ENCODE measurements at regions not wholly inside any gene's neighbourhood (a gene's known extent, or its start where the extent isn't known, plus 50 kb on each side); places are given as distances from the start of the nearest gene placed in this dataset.

DNA sequence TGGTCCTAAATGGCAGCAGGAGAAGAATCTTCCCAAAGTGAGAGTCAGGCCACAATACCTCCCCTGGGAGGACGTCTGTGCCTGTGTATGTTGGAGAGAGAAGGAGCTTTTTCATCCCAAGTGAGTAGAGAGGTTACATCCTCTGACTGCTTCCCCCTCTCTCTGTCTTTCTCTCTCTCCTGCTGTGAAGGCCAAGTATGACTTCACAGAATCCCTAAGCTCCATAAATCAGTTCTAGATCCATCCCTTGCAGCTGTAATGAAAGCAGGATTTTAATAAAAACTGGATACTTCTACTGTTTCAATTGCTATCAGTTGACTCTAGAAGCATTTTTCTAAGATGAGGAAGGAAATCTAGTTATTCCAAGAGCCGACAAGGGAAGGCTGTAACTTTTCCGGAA is 389.1 kb upstream of the PROK2 start:
- Histone ChIP-seq H2BK15ac (ENCODE audit: low read length) (no peak overlapping the region), H2BK20ac (ENCODE audit: low read length) (no peak overlapping the region), H3K79me2 (ENCODE audit: control insufficient read depth in 1 of 2, insufficient read depth in 2 of 2, low read length in 2 of 2) (no peaks in the 10 kb centered on the region), H3K79me1 (ENCODE audit: low read depth, low read length) (no peaks in the 10 kb centered on the region), H3K27me3 (replicated peaks in 1 of 4; ENCODE audit: control insufficient read depth in 3 of 4, extremely low read depth in 1 of 4, insufficient read depth in 3 of 4, low read length in 3 of 4) (no peaks in the 10 kb centered on the region; a peak in 1 of 7 replicates), H2AK5ac (ENCODE audit: low read depth, low read length) (no peak overlapping the region), H2AFZ (ENCODE audit: low read length) (no peak overlapping the region), H3K18ac (ENCODE audit: extremely low read depth, low read length) (no peak overlapping the region), H3K9me3 (ENCODE audit: insufficient read depth in 2 of 2, low read depth in 1 of 2, low read length in 1 of 2) (no peaks in the 10 kb centered on the region), H3K23ac (ENCODE audit: insufficient read length) (no peak overlapping the region), H4K8ac (ENCODE audit: extremely low read depth, insufficient read depth, low read length) (no peak overlapping the region), H2BK12ac (ENCODE audit: low read depth, low read length) (no peak overlapping the region), H4K91ac (replicated peaks; ENCODE audit: insufficient read length, low read length) (no peak overlapping the region), H4K5ac (ENCODE audit: insufficient read length, low read depth, low read length) (no peak overlapping the region), H2BK5ac (ENCODE audit: low read depth, low read length) (no peak overlapping the region), H3K27ac (ENCODE audit: low read depth, low read length) (no peak overlapping the region), H3K4me2 (ENCODE audit: insufficient read depth in 1 of 2, low read depth in 2 of 2, low read length in 2 of 2) (no peak overlapping the region), H3K9ac (replicated peaks in 1 of 4; ENCODE audit: extremely low read depth in 1 of 4, low read depth in 3 of 4, low read length in 3 of 4) (no peak overlapping the region), H2BK120ac (replicated peaks; ENCODE audit: low read depth, low read length) (no peak overlapping the region), H4K20me1 (replicated peaks in 1 of 2; ENCODE audit: control insufficient read depth in 1 of 2, insufficient read depth in 2 of 2, low read length in 2 of 2) (no peaks in the 10 kb centered on the region), H3K4me1 (replicated peaks in 1 of 4; ENCODE audit: control insufficient read depth in 3 of 4, insufficient read depth in 4 of 4, low read length in 3 of 4) (peaks cover 0 to 3% (median 0%) of the 10 kb centered on the region in 4 experiments; a peak in 2 of 7 replicates), H3K23me2 (ENCODE audit: low read depth, low read length) (no peaks in the 10 kb centered on the region), H3K4ac (replicated peaks; ENCODE audit: insufficient read length, low read depth, low read length) (no peak overlapping the region), H3K56ac (replicated peaks; ENCODE audit: insufficient read length, low read depth, low read length) (no peak overlapping the region), H3K36me3 (ENCODE audit: control insufficient read depth in 2 of 4, insufficient read depth in 4 of 4, low read length in 3 of 4) (no peaks in the 10 kb centered on the region), H3K14ac (ENCODE audit: insufficient read length) (no peak overlapping the region), H3K4me3 (ENCODE audit: extremely low read depth in 1 of 4, insufficient read depth in 2 of 4, low read depth in 3 of 4, low read length in 4 of 4) (no peak overlapping the region)
- CTCF ChIA-PET (ENCODE audit: partially characterized antibody), result interaction anchor here (0.8 to 1.3 kb wide), 3 partner anchors 9 to 239 kb away, joined by 3 read pairs; no protein-coding TSS in a partner anchor
- WGBS, 2 experiments (ENCODE audit: extremely low coverage in 1 of 2, insufficient coverage in 1 of 2, insufficient read length in 1 of 2, insufficient replicate concordance in 2 of 2, low coverage in 1 of 2, low lambda C conversion rate in 2 of 2, missing lambda C conversion rate in 1 of 2), result 78% methylated on average over 3 of the region's 3 CpGs; no CpG with 5 or more reads in 1 of the 2 experiments
- FAIRE-seq (no peak), DNase-seq (ENCODE audit: low read depth in 1 of 2, low spot score in 2 of 2) (no peak)
- POLR2A ChIA-PET (ENCODE audit: partially characterized antibody), result no interaction called here
- TF ChIP-seq, protein P1, sequence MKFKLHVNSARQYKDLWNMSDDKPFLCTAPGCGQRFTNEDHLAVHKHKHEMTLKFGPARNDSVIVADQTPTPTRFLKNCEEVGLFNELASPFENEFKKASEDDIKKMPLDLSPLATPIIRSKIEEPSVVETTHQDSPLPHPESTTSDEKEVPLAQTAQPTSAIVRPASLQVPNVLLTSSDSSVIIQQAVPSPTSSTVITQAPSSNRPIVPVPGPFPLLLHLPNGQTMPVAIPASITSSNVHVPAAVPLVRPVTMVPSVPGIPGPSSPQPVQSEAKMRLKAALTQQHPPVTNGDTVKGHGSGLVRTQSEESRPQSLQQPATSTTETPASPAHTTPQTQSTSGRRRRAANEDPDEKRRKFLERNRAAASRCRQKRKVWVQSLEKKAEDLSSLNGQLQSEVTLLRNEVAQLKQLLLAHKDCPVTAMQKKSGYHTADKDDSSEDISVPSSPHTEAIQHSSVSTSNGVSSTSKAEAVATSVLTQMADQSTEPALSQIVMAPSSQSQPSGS (IDR thresholded peaks at IDR 0.05; ENCODE audit: low read length), result no peak
- no peak for TF ChIP-seq CTBP2 (IDR thresholded peaks at IDR 0.05; ENCODE audit: borderline replicate concordance, insufficient read depth, insufficient read length, low read length)
- no peak for TF ChIP-seq NRF1 (IDR thresholded peaks at IDR 0.05; ENCODE audit: low read depth, low read length)
- TF ChIP-seq CREB1 (IDR thresholded peaks at IDR 0.05), result no peak
- TF ChIP-seq CEBPB (IDR thresholded peaks at IDR 0.05; ENCODE audit: low read depth, low read length), result no peak
- no peak for TF ChIP-seq FOSL1 (IDR thresholded peaks at IDR 0.05; ENCODE audit: insufficient read depth, low read depth, low read length)
- no peak for TF ChIP-seq CBX8 (IDR thresholded peaks at IDR 0.05; ENCODE audit: borderline replicate concordance, low read depth, low read length)
- TF ChIP-seq JUN (IDR thresholded peaks at IDR 0.05; ENCODE audit: low read depth, low read length), result no peak
- no peak for TF ChIP-seq GTF2F1 (IDR thresholded peaks at IDR 0.05; ENCODE audit: borderline replicate concordance, low read depth, low read length)
- no peak for TF ChIP-seq ZNF274 (IDR thresholded peaks at IDR 0.05; ENCODE audit: borderline replicate concordance, extremely low read depth, low read length)
- TF ChIP-seq KDM1A (IDR thresholded peaks at IDR 0.05; ENCODE audit: borderline replicate concordance, low read length), result no peak
- no peak for TF ChIP-seq TBP (IDR thresholded peaks at IDR 0.05; ENCODE audit: low read depth, low read length)
- TF ChIP-seq SP2 (IDR thresholded peaks at IDR 0.05; ENCODE audit: low read length), result no peak

Measured in H1 (cell line).